ENCODE measurements at regions not wholly inside any gene's neighbourhood (a gene's known extent, or its start where the extent isn't known, plus 50 kb on each side); places are given as distances from the start of the nearest gene placed in this dataset.

DNA sequence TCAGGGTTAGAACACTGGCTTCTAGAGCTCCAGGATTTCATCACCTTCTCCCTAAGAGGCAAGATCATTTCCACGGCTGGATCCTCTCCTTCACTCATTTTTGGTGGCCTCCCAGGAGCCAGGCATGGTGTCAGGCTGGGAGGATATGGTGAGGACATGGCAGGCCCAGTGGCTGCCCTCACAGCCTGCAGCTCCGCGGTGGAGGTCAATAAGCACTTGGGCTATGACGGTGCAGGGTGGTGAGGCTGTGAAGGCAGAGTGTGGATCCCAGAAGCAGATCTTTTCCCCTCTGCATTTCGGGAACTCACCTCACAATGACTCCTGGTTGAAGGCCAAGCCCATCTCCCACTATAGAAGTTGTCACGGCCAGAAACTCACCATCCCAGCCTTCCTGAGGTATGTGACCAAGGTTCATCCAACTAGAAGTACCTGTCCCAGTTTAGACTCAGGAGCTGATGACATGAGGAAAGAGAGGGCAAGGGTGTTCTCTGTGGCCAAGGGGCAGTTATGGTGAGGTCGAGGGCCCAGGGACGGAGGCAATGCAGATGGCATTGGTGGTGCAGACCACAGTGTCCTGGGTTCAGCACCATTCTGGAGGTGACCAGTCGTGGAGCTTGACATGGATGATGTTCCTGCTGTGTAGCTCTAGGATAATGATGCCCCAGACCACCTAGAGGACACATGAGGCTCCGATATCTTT lies 100.1 kb upstream of the SMAD3 start:
- TF ChIP-seq, protein P1, sequence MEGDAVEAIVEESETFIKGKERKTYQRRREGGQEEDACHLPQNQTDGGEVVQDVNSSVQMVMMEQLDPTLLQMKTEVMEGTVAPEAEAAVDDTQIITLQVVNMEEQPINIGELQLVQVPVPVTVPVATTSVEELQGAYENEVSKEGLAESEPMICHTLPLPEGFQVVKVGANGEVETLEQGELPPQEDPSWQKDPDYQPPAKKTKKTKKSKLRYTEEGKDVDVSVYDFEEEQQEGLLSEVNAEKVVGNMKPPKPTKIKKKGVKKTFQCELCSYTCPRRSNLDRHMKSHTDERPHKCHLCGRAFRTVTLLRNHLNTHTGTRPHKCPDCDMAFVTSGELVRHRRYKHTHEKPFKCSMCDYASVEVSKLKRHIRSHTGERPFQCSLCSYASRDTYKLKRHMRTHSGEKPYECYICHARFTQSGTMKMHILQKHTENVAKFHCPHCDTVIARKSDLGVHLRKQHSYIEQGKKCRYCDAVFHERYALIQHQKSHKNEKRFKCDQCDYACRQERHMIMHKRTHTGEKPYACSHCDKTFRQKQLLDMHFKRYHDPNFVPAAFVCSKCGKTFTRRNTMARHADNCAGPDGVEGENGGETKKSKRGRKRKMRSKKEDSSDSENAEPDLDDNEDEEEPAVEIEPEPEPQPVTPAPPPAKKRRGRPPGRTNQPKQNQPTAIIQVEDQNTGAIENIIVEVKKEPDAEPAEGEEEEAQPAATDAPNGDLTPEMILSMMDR (IDR thresholded peaks at IDR 0.05 in 2 of 3, conservative IDR thresholded peaks at IDR 0.05 in 1 of 3; ENCODE audit: control insufficient read depth in 2 of 3, extremely low read depth in 1 of 3, insufficient read depth in 1 of 3, low read depth in 3 of 3, low read length in 3 of 3) = no peak
- no peak for TF ChIP-seq RB1 (IDR thresholded peaks at IDR 0.05; ENCODE audit: borderline replicate concordance)
